ENCODE measurements at regions not wholly inside any gene's neighbourhood (a gene's known extent, or its start where the extent isn't known, plus 50 kb on each side); places are given as distances from the start of the nearest gene placed in this dataset.
A peak's percentile ranks its signal among the peaks of the same experiment; 100 is the strongest.
"Not testable (repeated sequence)": the region's sequence is repeated elsewhere in the genome, so short reads cannot be mapped to it uniquely, and the experiment has no call there.

GRCh38 chr1:146448877-146449246, 220.0 kb upstream of the NOTCH2NLA start:
- not testable (repeated sequence) for H3K27ac Mint-ChIP-seq; H3K4me3 Mint-ChIP-seq; H3K4me1 Mint-ChIP-seq (ENCODE audit: low read depth); H3K27me3 Mint-ChIP-seq; H3K9me3 Mint-ChIP-seq; H3K36me3 Mint-ChIP-seq (ENCODE audit: low read depth)

- not testable (repeated sequence) for H3K4me1 Mint-ChIP-seq (ENCODE audit: low read depth); H3K36me3 Mint-ChIP-seq (ENCODE audit: low read depth); H3K27me3 Mint-ChIP-seq; H3K27ac Mint-ChIP-seq; H3K9me3 Mint-ChIP-seq; H3K4me3 Mint-ChIP-seq
These were observed 219.5 kb upstream of the NOTCH2NLA start for GRCh38 chr1:146448212-146448876.

- Mint-ChIP-seq H3K4me3 (peak overlapping the region; percentile 72), H3K27ac (peak overlapping the region; percentile 58)
- not testable (repeated sequence) for H3K9me3 Mint-ChIP-seq; H3K4me1 Mint-ChIP-seq (ENCODE audit: low read depth); H3K27me3 Mint-ChIP-seq; H3K36me3 Mint-ChIP-seq (ENCODE audit: low read depth)
These were observed 215.0 kb upstream of the NOTCH2NLA start for GRCh38 chr1:146443871-146444222.

DNA sequence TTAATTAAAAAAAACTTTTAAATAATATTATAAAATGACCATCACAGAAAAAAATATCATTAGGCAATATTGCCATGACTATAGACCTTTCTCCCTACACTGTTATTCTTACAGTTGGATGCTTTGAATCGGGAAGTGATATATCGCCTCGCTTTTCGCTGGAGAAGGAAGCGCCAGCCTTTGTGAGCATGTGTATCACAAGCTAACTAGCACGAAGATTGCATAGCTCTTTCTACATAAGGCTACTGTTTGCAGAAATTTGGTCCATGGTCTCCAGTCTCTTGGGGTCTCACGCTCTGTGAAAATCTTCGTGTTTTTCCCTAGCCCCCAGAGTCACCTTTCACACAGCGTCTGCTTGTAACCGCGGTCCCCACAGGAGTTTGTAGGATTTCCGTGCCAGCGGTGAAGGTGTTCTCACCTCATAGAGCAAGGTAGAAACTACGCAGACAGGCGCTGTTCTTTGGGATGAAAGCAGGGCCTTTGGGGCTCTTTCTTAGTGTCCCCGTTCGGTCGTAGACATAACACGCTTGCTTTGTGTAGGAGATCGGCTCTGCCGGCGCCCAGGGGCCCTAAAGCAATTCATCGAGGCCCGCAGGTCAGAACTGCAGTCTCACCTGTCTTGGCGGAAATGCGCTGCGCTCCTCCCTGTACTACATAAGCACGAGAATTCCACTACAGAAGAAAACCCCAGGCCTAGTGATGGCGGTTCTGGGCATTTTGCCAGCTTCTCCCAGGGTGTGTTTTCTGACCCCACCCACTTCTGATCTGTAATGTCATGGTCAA, 214.5 kb upstream of the NOTCH2NLA start:
- not testable (repeated sequence) for H3K4me3 Mint-ChIP-seq; H3K27ac Mint-ChIP-seq; H3K27me3 Mint-ChIP-seq; H3K9me3 Mint-ChIP-seq; H3K4me1 Mint-ChIP-seq (ENCODE audit: low read depth); H3K36me3 Mint-ChIP-seq (ENCODE audit: low read depth)

DNA sequence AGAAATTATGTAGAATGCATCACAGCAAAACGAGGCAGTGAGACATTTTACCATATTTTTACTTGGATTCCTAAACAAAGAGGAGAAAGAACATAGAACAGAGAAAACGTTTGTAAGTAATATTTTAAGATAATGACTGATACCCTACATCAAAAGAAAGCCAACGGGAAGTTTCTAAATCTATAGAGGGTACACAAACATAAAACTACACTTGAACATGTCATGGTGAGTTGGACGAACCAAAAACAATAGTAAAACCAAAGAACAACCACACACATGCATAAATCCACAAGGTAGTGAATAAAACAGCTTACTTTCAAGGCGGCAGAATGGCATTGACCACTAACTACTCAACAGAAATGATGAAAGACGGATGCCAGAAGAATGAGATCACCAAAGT, 209.7 kb upstream of the NOTCH2NLA start:
- not testable (repeated sequence) for H3K4me1 Mint-ChIP-seq (ENCODE audit: low read depth); H3K4me3 Mint-ChIP-seq; H3K9me3 Mint-ChIP-seq; H3K36me3 Mint-ChIP-seq (ENCODE audit: low read depth); H3K27ac Mint-ChIP-seq; H3K27me3 Mint-ChIP-seq

DNA sequence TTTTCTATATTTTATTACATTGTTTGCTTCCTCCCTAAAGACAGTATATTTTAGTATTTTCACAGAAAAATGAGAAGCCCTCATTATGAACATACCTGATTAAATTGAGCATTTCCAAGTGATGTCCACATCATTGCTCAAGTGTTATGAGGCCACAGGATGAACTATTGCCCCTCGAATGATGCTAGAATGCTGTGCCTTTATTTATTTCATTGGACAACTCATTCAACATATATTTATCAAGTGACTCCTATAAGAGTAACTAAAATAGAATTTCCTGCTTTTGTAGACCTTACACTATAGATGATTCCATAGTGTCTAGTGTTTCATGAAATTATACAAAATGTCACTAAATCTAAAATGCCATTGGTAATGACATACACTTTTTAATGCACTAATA, 187.8 kb upstream of the NOTCH2NLA start:
- not testable (repeated sequence) for H3K9me3 Mint-ChIP-seq; H3K4me3 Mint-ChIP-seq; H3K27me3 Mint-ChIP-seq; H3K27ac Mint-ChIP-seq; H3K36me3 Mint-ChIP-seq (ENCODE audit: low read depth)
- H3K4me1 Mint-ChIP-seq (ENCODE audit: low read depth) = peaks cover 11% of the 10 kb centered on the region

DNA sequence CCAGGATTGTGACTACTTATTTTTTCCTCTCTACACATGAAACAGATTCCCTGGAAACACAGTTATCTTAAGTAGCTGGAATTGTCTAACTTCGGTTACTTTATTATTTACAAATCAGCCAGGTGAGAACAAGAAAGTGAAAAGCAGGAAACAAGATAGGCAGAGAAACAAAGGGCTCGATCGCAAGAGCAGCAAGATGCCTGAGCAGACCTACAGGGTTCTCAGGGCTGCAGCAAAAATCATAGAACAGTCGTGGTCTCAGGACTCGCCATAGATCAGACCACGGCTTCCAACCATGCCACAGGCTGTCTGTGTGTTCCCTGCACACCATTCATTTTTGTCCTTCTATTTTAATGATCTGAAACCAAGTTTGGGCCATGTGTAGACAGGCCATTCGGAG, 186.2 kb upstream of the NOTCH2NLA start:
- H3K9me3 Mint-ChIP-seq; H3K36me3 Mint-ChIP-seq (ENCODE audit: low read depth); H3K27me3 Mint-ChIP-seq; H3K27ac Mint-ChIP-seq: not testable (repeated sequence)
- Mint-ChIP-seq H3K4me3 (peak overlapping the region; percentile 40), H3K4me1 (ENCODE audit: low read depth) (peaks cover 13% of the 10 kb centered on the region)

DNA sequence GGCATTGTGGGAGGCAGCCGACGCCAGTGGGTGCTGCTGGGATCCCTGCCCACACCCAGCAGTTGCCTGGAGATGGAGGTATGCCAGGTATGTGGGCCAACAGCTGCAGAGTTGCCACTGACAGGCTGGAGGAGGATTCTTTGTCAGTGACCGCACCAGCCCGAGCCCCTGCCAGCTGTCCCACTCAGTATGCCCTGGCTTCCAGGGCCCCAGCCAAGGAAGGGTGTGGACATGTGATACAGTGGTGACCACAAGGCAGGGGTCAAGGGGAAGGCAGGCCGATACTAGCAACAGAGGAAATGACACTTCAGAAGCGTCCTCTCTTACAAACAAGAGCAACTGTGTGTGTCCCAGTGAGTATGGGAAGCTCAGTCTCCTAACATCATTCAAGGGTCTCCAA, 185.1 kb upstream of the NOTCH2NLA start:
- not testable (repeated sequence) for H3K4me3 Mint-ChIP-seq; H3K9me3 Mint-ChIP-seq; H3K27ac Mint-ChIP-seq; H3K27me3 Mint-ChIP-seq; H3K36me3 Mint-ChIP-seq (ENCODE audit: low read depth)
- peaks cover 17% of the 10 kb centered on the region for H3K4me1 Mint-ChIP-seq (ENCODE audit: low read depth)

- Mint-ChIP-seq H3K4me3 (peak overlapping the region; percentile 64), H3K27ac (peak overlapping the region; percentile 71), H3K4me1 (ENCODE audit: low read depth) (peaks cover 17% of the 10 kb centered on the region)
- not testable (repeated sequence) for H3K27me3 Mint-ChIP-seq; H3K36me3 Mint-ChIP-seq (ENCODE audit: low read depth); H3K9me3 Mint-ChIP-seq
These were observed 183.1 kb upstream of the NOTCH2NLA start for GRCh38 chr1:146411923-146412322.

DNA sequence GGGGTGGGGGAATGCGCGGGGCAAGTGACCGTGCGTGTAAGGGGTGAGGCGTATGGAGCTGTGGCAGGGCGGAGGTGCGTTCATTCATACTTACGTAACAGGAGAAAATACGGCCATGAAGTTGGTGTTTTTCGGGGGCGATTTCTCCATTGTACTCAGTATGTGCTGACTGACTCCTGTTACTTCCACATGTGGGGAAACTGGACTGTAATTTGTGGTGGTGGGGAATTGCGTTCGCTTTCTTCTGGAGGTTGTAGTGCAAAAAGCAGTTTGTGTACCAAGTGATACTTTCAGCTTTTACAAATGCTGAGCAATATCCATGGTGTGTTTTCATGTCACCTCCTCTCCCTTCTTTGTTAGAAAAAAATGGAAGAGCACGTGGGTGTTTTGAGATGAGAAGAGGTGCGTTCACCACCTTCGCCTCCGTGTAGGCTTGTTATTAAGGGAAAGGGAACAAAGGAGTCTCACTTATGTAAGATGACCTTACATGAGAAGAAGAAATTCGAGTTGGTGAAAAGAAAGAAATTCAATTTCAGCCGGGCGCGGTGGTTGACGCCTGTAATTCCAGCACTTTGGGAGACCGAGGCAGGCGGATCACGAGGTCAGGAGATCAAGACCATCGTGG, 181.1 kb upstream of the NOTCH2NLA start:
- H3K9me3 Mint-ChIP-seq; H3K27me3 Mint-ChIP-seq; H3K36me3 Mint-ChIP-seq (ENCODE audit: low read depth): not testable (repeated sequence)
- H3K27ac Mint-ChIP-seq = peak overlapping the region; percentile 81
- peaks cover 14% of the 10 kb centered on the region for H3K4me1 Mint-ChIP-seq (ENCODE audit: low read depth)
- peak overlapping the region; percentile 62 for H3K4me3 Mint-ChIP-seq

DNA sequence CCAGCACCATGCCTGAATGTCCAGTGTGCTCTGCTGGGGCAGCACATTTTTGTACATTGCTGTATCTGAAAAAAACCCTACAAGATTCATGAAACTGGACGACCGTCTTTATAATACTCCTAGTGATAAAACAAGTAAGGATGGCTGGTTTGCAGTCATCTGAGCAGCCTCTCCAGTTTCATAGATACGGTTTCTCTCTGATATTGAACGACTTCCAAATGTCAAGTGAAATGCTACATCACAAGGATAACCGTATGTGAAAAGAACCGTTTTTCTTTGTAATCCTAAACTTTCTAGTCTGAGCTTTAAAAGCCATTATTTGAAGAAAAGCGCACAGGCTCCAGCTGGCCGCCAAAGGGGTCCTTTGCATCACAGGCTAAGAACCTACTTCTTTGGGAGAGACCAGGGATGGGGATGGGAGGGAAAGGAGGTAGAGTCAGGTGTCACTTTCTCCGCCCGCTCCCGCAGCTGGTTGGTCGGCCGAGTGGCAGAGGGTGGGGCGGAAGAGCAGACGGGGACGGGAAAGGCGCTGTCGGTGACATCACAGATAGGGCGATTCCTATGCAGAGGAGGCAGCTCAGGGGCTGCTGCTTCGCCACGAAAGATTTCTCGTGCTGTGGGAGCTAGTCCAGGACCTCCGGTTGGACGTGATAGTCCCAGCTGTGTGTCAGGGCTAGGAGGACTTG, 180.4 kb upstream of the NOTCH2NLA start:
- peaks cover 14% of the 10 kb centered on the region for H3K4me1 Mint-ChIP-seq (ENCODE audit: low read depth)
- not testable (repeated sequence) for H3K4me3 Mint-ChIP-seq; H3K27ac Mint-ChIP-seq; H3K9me3 Mint-ChIP-seq; H3K36me3 Mint-ChIP-seq (ENCODE audit: low read depth); H3K27me3 Mint-ChIP-seq

DNA sequence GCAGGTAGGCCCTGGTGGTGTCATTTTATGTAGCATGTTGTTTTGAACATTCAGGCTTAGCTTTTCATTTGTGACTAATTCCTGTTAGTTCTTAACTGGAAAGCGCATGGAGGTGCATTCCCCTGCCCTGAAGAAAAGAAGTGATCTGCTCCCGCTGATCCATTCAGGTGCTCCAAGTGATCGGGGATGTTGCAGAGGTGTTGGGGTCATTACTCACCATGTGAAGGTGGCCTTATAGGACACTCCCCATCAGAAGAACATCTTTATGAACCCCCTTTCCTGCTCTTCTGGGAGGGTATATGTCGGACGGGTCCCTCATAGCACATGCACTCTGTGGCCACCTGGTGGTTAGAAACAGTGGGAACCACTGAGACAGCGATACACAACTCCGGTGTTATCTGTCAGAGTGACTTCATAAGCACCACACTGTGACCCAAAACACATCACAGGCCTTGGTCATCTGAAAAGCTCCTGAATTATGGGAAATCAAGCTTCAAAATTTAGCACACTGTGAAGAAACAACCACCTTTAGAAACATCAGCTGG, 172.5 kb upstream of the NOTCH2NLA start:
- peak overlapping the region; percentile 62 for H3K4me3 Mint-ChIP-seq
- not testable (repeated sequence) for H3K27me3 Mint-ChIP-seq

GRCh38 chr1:146400173-146401121, 171.6 kb upstream of the NOTCH2NLA start:
- not testable (repeated sequence) for H3K27me3 Mint-ChIP-seq

More for the DNA sequence above, 172.5 kb upstream of the NOTCH2NLA start:
- Mint-ChIP-seq H3K4me1 (ENCODE audit: low read depth) (peaks cover 23% of the 10 kb centered on the region), H3K27ac (peak overlapping the region; percentile 61)
- H3K36me3 Mint-ChIP-seq (ENCODE audit: low read depth); H3K9me3 Mint-ChIP-seq: not testable (repeated sequence)

GRCh38 chr1:146399225-146399624, 170.4 kb upstream of the NOTCH2NLA start:
- H3K27ac Mint-ChIP-seq = peak overlapping the region; percentile 70

More at GRCh38 chr1:146400173-146401121, 171.6 kb upstream of the NOTCH2NLA start:
- H3K27ac Mint-ChIP-seq = peak overlapping the region; percentile 78
- not testable (repeated sequence) for H3K9me3 Mint-ChIP-seq; H3K36me3 Mint-ChIP-seq (ENCODE audit: low read depth)
- peak overlapping the region; percentile 9 for H3K4me3 Mint-ChIP-seq
- peaks cover 23% of the 10 kb centered on the region for H3K4me1 Mint-ChIP-seq (ENCODE audit: low read depth)

More at GRCh38 chr1:146399225-146399624, 170.4 kb upstream of the NOTCH2NLA start:
- not testable (repeated sequence) for H3K9me3 Mint-ChIP-seq; H3K4me3 Mint-ChIP-seq; H3K27me3 Mint-ChIP-seq; H3K36me3 Mint-ChIP-seq (ENCODE audit: low read depth)
- peaks cover 23% of the 10 kb centered on the region for H3K4me1 Mint-ChIP-seq (ENCODE audit: low read depth)
